ENCODE measurements at regions not wholly inside any gene's neighbourhood (a gene's known extent, or its start where the extent isn't known, plus 50 kb on each side); places are given as distances from the start of the nearest gene placed in this dataset.

DNA sequence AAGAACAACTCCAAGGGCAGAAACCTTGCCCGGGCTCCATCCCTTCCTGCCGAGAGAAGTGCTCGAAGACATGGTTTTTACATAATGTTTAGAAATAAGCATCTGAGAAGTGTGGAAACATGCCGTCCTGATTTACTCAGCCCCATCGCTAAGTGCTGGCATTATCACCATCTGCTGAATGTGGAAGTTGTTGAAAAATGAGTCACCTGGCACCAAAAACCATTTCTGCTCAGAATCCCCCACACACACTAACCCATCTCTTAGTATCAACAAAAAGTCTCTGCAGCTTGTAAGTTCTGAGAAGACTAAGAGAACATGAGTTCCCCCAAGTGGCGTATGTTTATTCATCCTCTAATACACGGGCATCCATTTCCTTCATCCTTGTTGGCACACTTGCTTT, 51.0 kb upstream of the ARL8B start:
- peak; percentile 24 for ATAC-seq

DNA sequence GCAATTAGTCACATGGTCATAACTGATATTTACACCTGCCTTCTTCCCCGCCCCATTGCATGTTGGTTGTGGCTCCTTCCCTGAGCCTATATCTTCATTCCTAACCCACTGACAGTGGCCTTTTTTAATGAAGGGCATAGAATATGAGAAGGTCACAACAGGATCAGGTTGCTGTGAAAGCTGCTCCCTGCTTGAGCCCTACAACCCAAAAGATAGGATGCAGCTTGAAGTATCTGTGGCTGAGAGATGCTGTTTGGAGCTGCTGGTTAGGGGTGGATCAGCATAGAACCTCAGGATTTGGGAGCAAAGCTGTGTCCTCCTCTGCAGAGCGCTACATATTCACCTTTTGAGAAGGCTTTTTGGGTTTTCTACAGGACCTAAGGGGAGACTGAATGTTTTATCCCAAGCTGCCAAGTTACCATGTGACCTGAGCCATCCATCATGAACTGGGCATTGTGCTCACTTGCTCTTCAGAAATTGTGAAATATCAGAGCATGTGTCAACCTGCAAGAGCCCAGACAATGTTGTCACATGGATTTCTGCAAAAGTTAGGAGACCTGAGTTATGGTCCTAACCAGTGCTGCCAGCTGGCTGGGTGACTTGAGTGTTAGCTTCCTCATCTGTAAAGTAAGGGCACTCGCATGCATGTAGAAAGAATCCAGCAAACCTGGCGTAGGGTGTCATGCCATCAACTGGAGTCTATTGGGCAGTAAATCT, 49.8 kb upstream of the ARL8B start:
- ATAC-seq = peak; percentile 95
